ENCODE measurements at regions not wholly inside any gene's neighbourhood (a gene's known extent, or its start where the extent isn't known, plus 50 kb on each side); places are given as distances from the start of the nearest gene placed in this dataset.

DNA sequence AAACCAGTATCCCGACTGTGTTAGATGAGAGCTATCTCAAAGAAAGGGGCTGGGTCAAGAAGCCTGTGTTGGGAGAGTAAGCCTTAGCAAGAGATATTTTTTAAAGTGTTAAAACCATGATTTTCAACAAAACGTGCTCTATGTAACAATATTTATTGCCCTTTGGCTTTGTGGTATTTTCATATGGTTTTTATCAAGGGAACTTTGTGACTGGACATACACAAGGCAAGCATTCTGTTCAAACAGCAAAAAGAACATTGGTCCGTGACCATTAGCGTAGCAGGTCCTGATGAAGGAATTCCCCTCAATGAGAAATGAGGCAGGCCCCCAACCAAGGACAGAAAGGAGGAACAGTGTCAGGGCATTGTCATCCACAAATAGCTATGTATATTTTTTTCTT, 222.6 kb downstream of the MYLK4 start:
- Histone ChIP-seq H4K8ac (ENCODE audit: low read depth, low read length) (no peak overlapping the region), H2AK5ac (ENCODE audit: low read depth, low read length) (no peak overlapping the region), H3K4ac (ENCODE audit: low read length) (no peak overlapping the region), H3K23ac (ENCODE audit: low read depth, low read length, poor library complexity) (no peak overlapping the region), H2AFZ (ENCODE audit: low read length) (no peak overlapping the region), H3K9ac (ENCODE audit: low read depth, low read length, poor library complexity) (no peak overlapping the region), H3K36me3 (replicated peaks in 1 of 2; ENCODE audit: control insufficient read depth in 2 of 2, insufficient read depth in 2 of 2, low read length in 2 of 2) (no peaks in the 10 kb centered on the region), H4K91ac (ENCODE audit: low read depth, low read length, poor library complexity) (no peak overlapping the region), H2BK15ac (ENCODE audit: low read length) (no peak overlapping the region), H3K4me3 (ENCODE audit: low read length in 2 of 2) (no peak overlapping the region), H3K27me3 (ENCODE audit: control insufficient read depth in 3 of 3, insufficient read depth in 3 of 3, low read depth in 1 of 3, low read length in 3 of 3) (no peaks in the 10 kb centered on the region), H2BK5ac (ENCODE audit: low read length) (no peak overlapping the region), H3K4me2 (ENCODE audit: insufficient read depth, low read length, poor library complexity, severe bottlenecking) (no peak overlapping the region), H3K9me3 (replicated peaks in 1 of 2; ENCODE audit: control insufficient read depth in 2 of 2, insufficient read depth in 1 of 2, low read depth in 1 of 2, low read length in 2 of 2) (peaks cover 0 to 5% of the 10 kb centered on the region in 2 donors), H3K14ac (ENCODE audit: low read length) (no peak overlapping the region), H3K18ac (ENCODE audit: low read length) (no peak overlapping the region), H3K4me1 (ENCODE audit: control insufficient read depth in 2 of 2, insufficient read depth in 1 of 2, low read depth in 1 of 2, low read length in 2 of 2) (no peaks in the 10 kb centered on the region), H3K79me1 (ENCODE audit: low read depth, low read length) (no peaks in the 10 kb centered on the region), H3K27ac (replicated peaks; ENCODE audit: low read length) (no peak overlapping the region), H2BK12ac (ENCODE audit: low read length) (no peak overlapping the region), H2BK120ac (ENCODE audit: low read depth, low read length) (no peak overlapping the region)
- WGBS, 2 donors (ENCODE audit: extremely low coverage in 2 of 2, insufficient read length in 2 of 2, insufficient replicate concordance in 1 of 2) = no CpG with 5 or more reads among the region's 4 CpGs
- no peak for DNase-seq (ENCODE audit: low spot score)

DNA sequence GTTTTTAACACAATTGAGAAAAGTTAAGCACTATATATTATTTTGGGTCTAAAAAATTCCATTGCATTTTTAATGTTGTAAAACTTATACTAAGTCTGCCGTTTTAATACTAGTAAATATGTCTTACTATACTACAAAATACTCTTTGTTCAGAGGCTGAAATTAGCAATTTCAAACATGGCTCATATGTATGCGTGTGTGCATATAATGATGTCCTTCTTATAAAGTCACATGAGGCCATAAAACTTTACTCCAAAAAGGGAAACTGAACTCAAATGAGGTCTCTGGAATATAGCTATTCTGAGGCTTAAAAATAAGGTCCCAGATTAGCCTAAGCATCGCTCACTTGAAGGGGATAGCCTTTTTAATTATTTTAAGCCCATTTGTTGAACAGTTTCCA, 224.0 kb downstream of the MYLK4 start:
- Histone ChIP-seq H4K91ac (ENCODE audit: low read depth, low read length, poor library complexity) (no peak overlapping the region), H3K18ac (ENCODE audit: low read length) (no peak overlapping the region), H3K4ac (ENCODE audit: low read length) (no peak overlapping the region), H2BK15ac (ENCODE audit: low read length) (no peak overlapping the region), H3K36me3 (replicated peaks in 1 of 2; ENCODE audit: control insufficient read depth in 2 of 2, insufficient read depth in 2 of 2, low read length in 2 of 2) (no peaks in the 10 kb centered on the region), H3K79me1 (ENCODE audit: low read depth, low read length) (no peaks in the 10 kb centered on the region), H3K27me3 (ENCODE audit: control insufficient read depth in 3 of 3, insufficient read depth in 3 of 3, low read depth in 1 of 3, low read length in 3 of 3) (no peaks in the 10 kb centered on the region), H2BK5ac (ENCODE audit: low read length) (no peak overlapping the region), H3K4me1 (ENCODE audit: control insufficient read depth in 2 of 2, insufficient read depth in 1 of 2, low read depth in 1 of 2, low read length in 2 of 2) (no peaks in the 10 kb centered on the region), H2BK12ac (ENCODE audit: low read length) (no peak overlapping the region), H2BK120ac (ENCODE audit: low read depth, low read length) (no peak overlapping the region), H3K9me3 (replicated peaks in 1 of 2; ENCODE audit: control insufficient read depth in 2 of 2, insufficient read depth in 1 of 2, low read depth in 1 of 2, low read length in 2 of 2) (peaks cover 0 to 5% of the 10 kb centered on the region in 2 donors), H2AFZ (ENCODE audit: low read length) (no peak overlapping the region), H3K23ac (ENCODE audit: low read depth, low read length, poor library complexity) (no peak overlapping the region), H3K14ac (ENCODE audit: low read length) (no peak overlapping the region), H3K27ac (replicated peaks; ENCODE audit: low read length) (no peak overlapping the region), H3K9ac (ENCODE audit: low read depth, low read length, poor library complexity) (no peak overlapping the region), H4K8ac (ENCODE audit: low read depth, low read length) (no peak overlapping the region), H3K4me2 (ENCODE audit: insufficient read depth, low read length, poor library complexity, severe bottlenecking) (no peak overlapping the region), H2AK5ac (ENCODE audit: low read depth, low read length) (no peak overlapping the region), H3K4me3 (ENCODE audit: low read length in 2 of 2) (no peak overlapping the region)
- DNase-seq (ENCODE audit: low spot score) = no peak
- no CpG with 5 or more reads among the region's 3 CpGs for WGBS, 2 donors (ENCODE audit: extremely low coverage in 2 of 2, insufficient read length in 2 of 2, insufficient replicate concordance in 1 of 2)

DNA sequence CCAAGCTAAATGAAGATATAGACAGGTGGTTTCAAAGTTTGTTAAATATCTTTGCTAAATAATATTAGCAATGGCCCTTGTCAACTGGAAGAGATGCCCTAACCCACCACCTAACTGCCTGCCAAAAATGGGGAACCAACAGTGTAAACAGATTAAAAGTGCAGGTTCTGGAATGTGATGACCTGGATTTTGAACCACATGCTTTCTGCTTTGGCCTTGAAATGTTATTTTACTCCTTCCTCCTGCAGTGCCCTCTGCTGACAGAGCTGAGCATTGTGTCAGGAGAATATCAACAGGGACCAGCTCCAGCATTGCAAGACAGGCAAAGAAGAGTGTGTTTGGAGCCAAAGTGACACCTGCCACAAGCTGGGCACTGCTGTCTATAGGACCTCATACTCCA, 226.6 kb downstream of the MYLK4 start:
- Histone ChIP-seq H3K14ac (ENCODE audit: low read length) (no peak overlapping the region), H3K4me1 (ENCODE audit: control insufficient read depth in 2 of 2, insufficient read depth in 1 of 2, low read depth in 1 of 2, low read length in 2 of 2) (no peaks in the 10 kb centered on the region), H2AFZ (ENCODE audit: low read length) (no peak overlapping the region), H4K8ac (ENCODE audit: low read depth, low read length) (no peak overlapping the region), H3K9me3 (replicated peaks in 1 of 2; ENCODE audit: control insufficient read depth in 2 of 2, insufficient read depth in 1 of 2, low read depth in 1 of 2, low read length in 2 of 2) (peaks cover 5 to 9% of the 10 kb centered on the region in 2 donors), H2BK15ac (ENCODE audit: low read length) (no peak overlapping the region), H2BK5ac (ENCODE audit: low read length) (no peak overlapping the region), H3K4me2 (ENCODE audit: insufficient read depth, low read length, poor library complexity, severe bottlenecking) (no peak overlapping the region), H2AK5ac (ENCODE audit: low read depth, low read length) (no peak overlapping the region), H4K91ac (ENCODE audit: low read depth, low read length, poor library complexity) (no peak overlapping the region), H3K18ac (ENCODE audit: low read length) (no peak overlapping the region), H3K27ac (replicated peaks; ENCODE audit: low read length) (no peak overlapping the region), H3K23ac (ENCODE audit: low read depth, low read length, poor library complexity) (no peak overlapping the region), H2BK120ac (ENCODE audit: low read depth, low read length) (no peak overlapping the region), H3K9ac (ENCODE audit: low read depth, low read length, poor library complexity) (no peak overlapping the region), H3K79me1 (ENCODE audit: low read depth, low read length) (no peaks in the 10 kb centered on the region), H3K36me3 (replicated peaks in 1 of 2; ENCODE audit: control insufficient read depth in 2 of 2, insufficient read depth in 2 of 2, low read length in 2 of 2) (no peaks in the 10 kb centered on the region), H2BK12ac (ENCODE audit: low read length) (no peak overlapping the region), H3K4me3 (ENCODE audit: low read length in 2 of 2) (no peak overlapping the region), H3K4ac (ENCODE audit: low read length) (no peak overlapping the region), H3K27me3 (ENCODE audit: control insufficient read depth in 3 of 3, insufficient read depth in 3 of 3, low read depth in 1 of 3, low read length in 3 of 3) (no peaks in the 10 kb centered on the region)
- no peak for DNase-seq (ENCODE audit: low spot score)

DNA sequence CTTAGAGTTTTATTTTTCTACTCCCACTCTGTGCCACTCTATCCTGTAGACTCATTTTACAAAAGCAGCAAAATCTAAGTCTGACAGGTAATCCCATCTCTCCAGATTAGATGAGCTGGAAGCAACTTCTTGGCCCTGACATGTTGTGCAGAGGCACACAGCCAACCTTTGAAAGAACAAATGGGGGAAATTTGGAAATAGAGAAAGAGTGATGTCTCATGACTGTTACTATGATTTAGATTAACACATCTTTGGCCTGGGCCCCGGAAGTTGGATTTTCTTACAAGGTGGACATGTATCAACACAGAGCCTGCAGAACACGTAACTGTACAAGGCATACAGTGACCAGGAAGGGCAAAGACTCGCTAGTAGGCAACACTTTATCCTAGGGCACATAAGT, 227.7 kb downstream of the MYLK4 start:
- Histone ChIP-seq H3K4ac (ENCODE audit: low read length) (no peak overlapping the region), H3K79me1 (ENCODE audit: low read depth, low read length) (no peaks in the 10 kb centered on the region), H3K14ac (ENCODE audit: low read length) (no peak overlapping the region), H2BK5ac (ENCODE audit: low read length) (no peak overlapping the region), H2AK5ac (ENCODE audit: low read depth, low read length) (no peak overlapping the region), H3K9me3 (replicated peaks in 1 of 2; ENCODE audit: control insufficient read depth in 2 of 2, insufficient read depth in 1 of 2, low read depth in 1 of 2, low read length in 2 of 2) (peaks cover 9% of the 10 kb centered on the region in 2 donors), H3K9ac (ENCODE audit: low read depth, low read length, poor library complexity) (no peak overlapping the region), H3K27me3 (ENCODE audit: control insufficient read depth in 3 of 3, insufficient read depth in 3 of 3, low read depth in 1 of 3, low read length in 3 of 3) (no peaks in the 10 kb centered on the region), H3K36me3 (replicated peaks in 1 of 2; ENCODE audit: control insufficient read depth in 2 of 2, insufficient read depth in 2 of 2, low read length in 2 of 2) (no peaks in the 10 kb centered on the region), H4K8ac (ENCODE audit: low read depth, low read length) (no peak overlapping the region), H3K27ac (replicated peaks; ENCODE audit: low read length) (no peak overlapping the region), H4K91ac (ENCODE audit: low read depth, low read length, poor library complexity) (no peak overlapping the region), H3K18ac (ENCODE audit: low read length) (no peak overlapping the region), H3K4me1 (ENCODE audit: control insufficient read depth in 2 of 2, insufficient read depth in 1 of 2, low read depth in 1 of 2, low read length in 2 of 2) (no peaks in the 10 kb centered on the region), H3K23ac (ENCODE audit: low read depth, low read length, poor library complexity) (no peak overlapping the region), H2BK12ac (ENCODE audit: low read length) (no peak overlapping the region), H3K4me3 (ENCODE audit: low read length in 2 of 2) (no peak overlapping the region), H2AFZ (ENCODE audit: low read length) (no peak overlapping the region), H3K4me2 (ENCODE audit: insufficient read depth, low read length, poor library complexity, severe bottlenecking) (no peak overlapping the region), H2BK120ac (ENCODE audit: low read depth, low read length) (no peak overlapping the region), H2BK15ac (ENCODE audit: low read length) (no peak overlapping the region)
- no peak for DNase-seq (ENCODE audit: low spot score)
- no CpG with 5 or more reads among the region's 3 CpGs for WGBS, 2 donors (ENCODE audit: extremely low coverage in 2 of 2, insufficient read length in 2 of 2, insufficient replicate concordance in 1 of 2)
